Motor neuron (in vitro differentiated cells): ENCODE measurements at regions not wholly inside any gene's neighbourhood (a gene's known extent, or its start where the extent isn't known, plus 50 kb on each side); places are given as distances from the start of the nearest gene placed in this dataset.
"Not testable (repeated sequence)": the region's sequence is repeated elsewhere in the genome, so short reads cannot be mapped to it uniquely, and the experiment has no call there.

Source experiments
- ATAC-seq, 8 experiments: fragments of 200-7000 bp; cut with Tn5 transposase; replicated peaks in 6 of 8; 2 replicates each; pipeline ENCODE4 v1.8.0; 2021; ENCODE audit warnings: mild to moderate bottlenecking in 8 of 8, moderate library complexity in 8 of 8
- H3K27ac ChIP-seq, 2 donors: fragments of 250-450 bp; sonication (Bioruptor Pico); 2 replicates each; pipeline ENCODE4 v1.9.0; 2021; ENCODE audit warnings: antibody characterized with exemption in 2 of 2, mild to moderate bottlenecking in 2 of 2, moderate library complexity in 1 of 2
- H3K4me1 ChIP-seq, 2 donors: fragments of 250-450 bp; sonication (Bioruptor Pico); replicated peaks in 1 of 2; 2 replicates each; pipeline ENCODE4 v1.6.1; 2021; ENCODE audit warnings: antibody characterized with exemption in 2 of 2, mild to moderate bottlenecking in 2 of 2, moderate library complexity in 1 of 2
- H3K4me3 ChIP-seq, 5 donors: fragments of 250-450 bp; sonication (Bioruptor Pico); 2 replicates each; pipeline ENCODE4 v1.9.0; 2021; ENCODE audit warnings: antibody characterized with exemption in 5 of 5, mild to moderate bottlenecking in 5 of 5, moderate library complexity in 4 of 5
- WGBS, 10 experiments: fragments of 450-650 bp; shearing (Covaris generic); methylation state at CpG; one replicate each; pipeline ENCODE4 v1.0.0; 2022; 5-methylcytosine and 5-hydroxymethylcytosine counted together
- in situ Hi-C, 9 experiments: fragments of 400-800 bp; cut with MboI; loops; one replicate each; pipeline ENCODE4 v1.15.0; 2021; ENCODE audit warnings: low sequenced_read_pairs in 9 of 9, low pct_unique_long_range_greater_than_20kb in 2 of 9; ENCODE audit not compliant: unreplicated experiment in 9 of 9

DNA sequence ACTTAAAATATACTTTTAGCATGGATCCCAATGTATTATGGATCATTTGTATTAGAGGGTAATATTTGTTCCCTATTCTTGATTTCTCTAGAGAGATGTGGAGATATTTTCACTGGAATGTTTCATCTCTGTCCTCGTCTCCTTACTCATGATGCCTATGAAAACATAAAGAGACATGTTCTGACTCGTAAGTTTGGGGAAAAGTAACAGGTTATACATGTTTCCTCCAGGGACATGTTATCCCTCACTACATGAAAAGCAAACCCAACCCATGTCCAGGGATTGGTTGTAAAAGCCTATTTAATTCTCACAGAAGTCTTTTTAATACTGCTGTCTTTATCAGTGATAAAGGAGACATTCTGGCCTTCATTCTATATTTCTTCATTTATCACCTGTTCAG is 621.4 kb downstream of the GABRG1 start:
- no peaks in the 10 kb centered on the region for H3K4me1 ChIP-seq
- no peak overlapping the region for H3K4me3 ChIP-seq
- in situ Hi-C loops: no loop called here
- no peak overlapping the region for H3K27ac ChIP-seq
- WGBS, 10 experiments: 0 to 100% (median 14%) methylated on average over 1 to 2 of the region's 2 CpGs; no CpG with 5 or more reads in 3 of the 10 experiments
- no peak for ATAC-seq

GRCh38 chr4:45484740-45485139 is 639.1 kb downstream of the GABRG1 start:
- Histone ChIP-seq H3K4me3 (no peak overlapping the region), H3K27ac (no peak overlapping the region), H3K4me1 (no peaks in the 10 kb centered on the region)
- in situ Hi-C loops: no loop called here
- ATAC-seq: no peak
- 0 to 100% (median 45%) methylated on average over 1 of the region's 1 CpG; no CpG with 5 or more reads in 3 of the 10 experiments for WGBS, 10 experiments

DNA sequence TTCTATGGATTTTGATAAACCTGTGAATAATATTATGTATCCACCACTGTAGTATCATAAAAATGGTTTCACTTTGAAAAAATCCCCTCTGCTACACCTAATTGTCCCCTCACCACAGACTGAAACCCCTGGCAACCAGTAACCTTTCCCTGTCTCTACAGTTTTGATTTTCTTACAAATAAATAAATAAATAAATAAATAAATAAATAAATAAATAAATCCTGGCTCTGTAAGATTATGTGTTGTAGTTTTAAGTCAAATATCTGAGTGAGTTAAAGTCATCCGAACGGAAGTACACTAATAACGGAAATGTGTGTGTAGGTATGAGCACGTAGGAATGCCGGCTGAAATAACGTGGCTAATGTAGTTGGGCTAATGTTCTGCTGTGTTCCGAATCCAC is 641.5 kb downstream of the GABRG1 start:
- H3K4me3 ChIP-seq: no peak overlapping the region
- in situ Hi-C loops: no loop called here
- no peaks in the 10 kb centered on the region for H3K4me1 ChIP-seq
- ATAC-seq: no peak
- WGBS, 10 experiments: 59 to 100% (median 86%) methylated on average over 1 to 7 of the region's 7 CpGs
- no peak overlapping the region for H3K27ac ChIP-seq

- H3K27ac ChIP-seq: no peak overlapping the region
- ATAC-seq: no peak
- in situ Hi-C loops: no loop called here
- no peaks in the 10 kb centered on the region for H3K4me1 ChIP-seq
- no peak overlapping the region for H3K4me3 ChIP-seq
- 54 to 100% (median 96%) methylated on average over 2 to 15 of the region's 25 CpGs; no CpG with 5 or more reads in 4 of the 10 experiments for WGBS, 10 experiments
Observed at GRCh38 chr4:45477311-45477733, 646.5 kb downstream of the GABRG1 start.

DNA sequence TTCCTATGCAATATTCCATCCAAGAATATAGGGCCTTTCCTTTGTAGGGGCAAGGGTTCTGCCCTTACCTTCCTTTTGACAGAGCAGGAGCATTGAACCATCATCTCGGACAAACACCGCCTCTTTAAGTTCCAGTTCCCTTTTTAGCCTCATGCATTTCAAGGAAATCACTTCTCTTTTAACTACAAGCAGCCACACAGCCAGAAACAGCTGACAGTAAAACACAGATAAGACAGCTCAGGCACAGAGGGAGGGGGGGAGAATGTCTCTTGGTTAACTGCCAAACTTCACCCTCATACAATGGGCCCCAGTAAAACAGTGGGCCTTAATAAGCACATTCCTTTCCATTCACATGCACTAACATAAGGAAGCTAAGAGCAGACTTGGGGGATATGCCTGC is 648.3 kb downstream of the GABRG1 start:
- ATAC-seq: no peak
- 0 to 86% (median 71%) methylated on average over 2 of the region's 2 CpGs; no CpG with 5 or more reads in 3 of the 10 experiments for WGBS, 10 experiments
- Histone ChIP-seq H3K4me1 (no peaks in the 10 kb centered on the region), H3K27ac (no peak overlapping the region), H3K4me3 (no peak overlapping the region)
- in situ Hi-C loops: no loop called here

DNA sequence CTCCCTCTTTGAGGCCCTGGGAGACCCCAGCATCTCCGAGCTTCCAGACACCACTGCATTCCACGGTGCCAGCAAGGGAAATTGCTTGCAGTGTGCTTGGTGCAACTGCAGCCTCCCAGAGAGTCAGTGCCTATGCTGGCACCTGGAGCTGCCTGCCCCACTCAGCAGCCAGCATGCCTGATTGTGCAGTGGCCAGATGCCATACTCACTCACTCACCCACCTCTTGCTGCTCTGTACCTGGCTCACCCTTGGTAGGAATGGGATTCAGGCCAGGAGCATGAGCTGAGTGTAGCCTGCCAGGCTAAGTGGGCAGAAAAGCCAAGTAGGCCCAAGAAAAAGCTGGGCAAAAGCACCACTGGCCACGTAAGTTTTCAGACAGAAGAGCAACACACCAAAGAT is 651.4 kb downstream of the GABRG1 start:
- Histone ChIP-seq H3K4me1 (no peaks in the 10 kb centered on the region), H3K4me3 (no peak overlapping the region), H3K27ac (no peak overlapping the region)
- no peak for ATAC-seq
- 20 to 100% (median 63%) methylated on average over 1 to 2 of the region's 3 CpGs; no CpG with 5 or more reads in 2 of the 10 experiments for WGBS, 10 experiments
- in situ Hi-C loops: no loop called here

GRCh38 chr4:45471335-45471734 is 652.5 kb downstream of the GABRG1 start:
- Histone ChIP-seq H3K4me3 (no peak overlapping the region), H3K27ac (no peak overlapping the region), H3K4me1 (no peaks in the 10 kb centered on the region)
- in situ Hi-C loops: no loop called here
- no peak for ATAC-seq
- WGBS, 10 experiments: 90 to 100% methylated on average over 2 of the region's 4 CpGs; no CpG with 5 or more reads in 8 of the 10 experiments

- 0 to 100% (median 80%) methylated on average over 1 to 4 of the region's 4 CpGs; no CpG with 5 or more reads in 1 of the 10 experiments for WGBS, 10 experiments
- Histone ChIP-seq H3K27ac (no peak overlapping the region), H3K4me1 (no peaks in the 10 kb centered on the region), H3K4me3 (no peak overlapping the region)
- no peak for ATAC-seq
- in situ Hi-C loops: no loop called here
Observed at GRCh38 chr4:45467157-45467556, 656.7 kb downstream of the GABRG1 start.

DNA sequence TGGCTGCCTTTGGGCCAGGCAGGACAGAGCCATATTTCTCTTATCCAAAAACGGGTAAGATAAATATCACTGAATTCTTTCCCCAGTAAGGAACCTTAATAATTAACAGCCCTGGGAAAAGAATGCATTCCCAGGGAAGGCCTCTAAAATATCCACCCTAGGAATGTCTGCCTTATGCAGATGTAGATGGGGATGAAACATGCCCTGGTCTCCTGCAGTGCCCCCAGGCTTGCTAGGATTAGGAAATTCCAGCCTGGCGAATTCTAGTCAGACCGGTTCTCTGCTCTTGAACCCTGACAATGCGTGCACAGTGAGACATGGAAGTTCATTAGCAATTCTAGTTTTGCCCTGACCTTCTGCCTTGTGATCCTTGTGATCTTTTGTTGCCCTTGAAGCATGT is 663.7 kb downstream of the GABRG1 start:
- H3K4me3 ChIP-seq, H3K4me1 ChIP-seq, ATAC-seq, in situ Hi-C loops, H3K27ac ChIP-seq: not testable (repeated sequence)
- 0 to 83% (median 65%) methylated on average over 1 to 4 of the region's 4 CpGs for WGBS, 10 experiments

- 6 to 80% (median 56%) methylated on average over 1 to 2 of the region's 2 CpGs; no CpG with 5 or more reads in 2 of the 10 experiments for whole genome bisulfite sequencing, 10 experiments
- in situ Hi-C loops: no loop called here
- no peaks in the 10 kb centered on the region for H3K4me1 ChIP-seq
- no peak overlapping the region for H3K27ac ChIP-seq
- no peak for ATAC-seq
- no peak overlapping the region for H3K4me3 ChIP-seq
Observed at GRCh38 chr4:45455217-45455616, 668.6 kb downstream of the GABRG1 start.

GRCh38 chr4:45453258-45453853 is 670.5 kb downstream of the GABRG1 start:
- in situ Hi-C loops: no loop called here
- H3K4me1 ChIP-seq: no peaks in the 10 kb centered on the region
- no peak overlapping the region for H3K4me3 ChIP-seq
- 0 to 80% (median 33%) methylated on average over 1 to 4 of the region's 5 CpGs for WGBS, 10 experiments
- no peak overlapping the region for H3K27ac ChIP-seq
- peak; percentile 56 to 98 (median 78) for ATAC-seq

- WGBS, 10 experiments: 0 to 50% (median 40%) methylated on average over 1 of the region's 1 CpG; no CpG with 5 or more reads in 5 of the 10 experiments
- Histone ChIP-seq H3K4me1 (peaks cover 5 to 7% of the 10 kb centered on the region in 2 donors), H3K27ac (no peak overlapping the region), H3K4me3 (no peak overlapping the region)
- in situ Hi-C loops: no loop called here
- ATAC-seq: peak in 4 of 8 experiments; percentile 45 to 89 (median 68)
Observed at GRCh38 chr4:45442466-45442865, 681.4 kb downstream of the GABRG1 start.

DNA sequence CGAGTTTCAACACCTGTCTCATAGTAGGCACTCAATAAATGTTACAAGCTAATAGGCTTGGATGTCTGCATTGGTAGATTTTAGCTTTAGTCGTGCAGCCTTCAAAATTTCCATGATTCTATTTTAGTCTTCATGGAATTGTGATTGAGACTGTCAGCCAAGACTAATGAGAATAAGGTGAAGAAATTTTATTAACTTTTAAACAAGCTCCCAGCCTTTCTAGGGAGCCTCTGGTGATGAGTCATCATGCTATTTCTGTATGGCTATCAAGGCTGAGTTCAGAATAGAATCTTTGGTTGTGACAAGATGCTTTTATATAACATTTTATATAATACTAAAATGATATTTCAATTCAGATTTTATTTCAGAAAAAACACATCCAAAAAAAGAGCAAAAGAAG is 685.8 kb downstream of the GABRG1 start:
- 0 to 75% (median 60%) methylated on average over 1 to 2 of the region's 2 CpGs; no CpG with 5 or more reads in 3 of the 10 experiments for WGBS, 10 experiments
- H3K27ac ChIP-seq: no peak overlapping the region

GRCh38 chr4:45437381-45437780 is 686.5 kb downstream of the GABRG1 start:
- no peak for ATAC-seq
- in situ Hi-C loops: no loop called here
- Histone ChIP-seq H3K27ac (no peak overlapping the region), H3K4me3 (no peak overlapping the region), H3K4me1 (peaks cover 5 to 7% of the 10 kb centered on the region in 2 donors)
- WGBS, 10 experiments: 40 to 100% (median 85%) methylated on average over 1 of the region's 1 CpG; no CpG with 5 or more reads in 4 of the 10 experiments

More for the DNA sequence above, 685.8 kb downstream of the GABRG1 start:
- Histone ChIP-seq H3K4me3 (no peak overlapping the region), H3K4me1 (peaks cover 5 to 7% of the 10 kb centered on the region in 2 donors)
- in situ Hi-C loops: no loop called here
- ATAC-seq: peak in 5 of 8 experiments; percentile 84 to 99 (median 92)
